Right lobe of liver (tissue), 4 donors: ENCODE measurements at regions not wholly inside any gene's neighbourhood (a gene's known extent, or its start where the extent isn't known, plus 50 kb on each side); places are given as distances from the start of the nearest gene placed in this dataset.

Source experiments
- CTCF ChIP-seq, 4 donors: fragments of 200-600 bp in 3 of 4; fragments of 450-650 bp in 1 of 4; IDR thresholded peaks; one replicate each; pipeline versions ENCODE4 v1.5.1 to v1.8.0; 2016 to 2022; ENCODE audit warnings: antibody characterized with exemption in 4 of 4, mild to moderate bottlenecking in 2 of 4
- POLR2A ChIP-seq: fragments of 450-650 bp; IDR thresholded peaks from one replicate; pipeline ENCODE4 v1.6.1; 2017; ENCODE audit warnings: antibody characterized with exemption, mild to moderate bottlenecking
- donor health status: DM: no; HTN: no; CAD: no.
- donor health status: DM: no; HTN: no; CAD: no.
- donor health status: DM: no; HTN: yes; CAD: no.

GRCh38 chr13:58953638-58954037, 1210.1 kb downstream of the DIAPH3 start:
- TF ChIP-seq CTCF (IDR thresholded peaks at IDR 0.05) (no peak), POLR2A (no peak)
